ENCODE measurements at regions not wholly inside any gene's neighbourhood (a gene's known extent, or its start where the extent isn't known, plus 50 kb on each side); places are given as distances from the start of the nearest gene placed in this dataset.
"Not testable (repeated sequence)": the region's sequence is repeated elsewhere in the genome, so short reads cannot be mapped to it uniquely, and the experiment has no call there.

DNA sequence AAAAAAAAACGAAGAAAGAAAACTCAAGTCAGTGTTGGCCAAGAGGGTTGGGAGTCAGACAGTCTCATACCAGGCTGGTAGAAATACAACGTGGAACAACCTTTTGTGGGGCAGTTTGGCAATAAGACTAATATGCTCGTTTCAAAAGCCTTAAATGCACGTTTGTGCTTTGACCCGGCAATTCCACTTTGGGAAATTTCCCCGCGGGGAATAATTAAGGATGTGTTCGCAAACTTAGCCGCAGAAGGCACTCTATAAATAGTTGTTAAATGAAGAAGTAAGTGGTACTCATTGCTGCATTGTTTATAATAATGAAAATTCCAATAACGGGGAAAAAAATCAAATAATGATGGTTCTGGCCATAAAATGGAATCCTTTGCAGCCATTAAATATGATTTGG lies 664.8 kb upstream of the EEF2KMT start:
- TF ChIP-seq, protein P1, sequence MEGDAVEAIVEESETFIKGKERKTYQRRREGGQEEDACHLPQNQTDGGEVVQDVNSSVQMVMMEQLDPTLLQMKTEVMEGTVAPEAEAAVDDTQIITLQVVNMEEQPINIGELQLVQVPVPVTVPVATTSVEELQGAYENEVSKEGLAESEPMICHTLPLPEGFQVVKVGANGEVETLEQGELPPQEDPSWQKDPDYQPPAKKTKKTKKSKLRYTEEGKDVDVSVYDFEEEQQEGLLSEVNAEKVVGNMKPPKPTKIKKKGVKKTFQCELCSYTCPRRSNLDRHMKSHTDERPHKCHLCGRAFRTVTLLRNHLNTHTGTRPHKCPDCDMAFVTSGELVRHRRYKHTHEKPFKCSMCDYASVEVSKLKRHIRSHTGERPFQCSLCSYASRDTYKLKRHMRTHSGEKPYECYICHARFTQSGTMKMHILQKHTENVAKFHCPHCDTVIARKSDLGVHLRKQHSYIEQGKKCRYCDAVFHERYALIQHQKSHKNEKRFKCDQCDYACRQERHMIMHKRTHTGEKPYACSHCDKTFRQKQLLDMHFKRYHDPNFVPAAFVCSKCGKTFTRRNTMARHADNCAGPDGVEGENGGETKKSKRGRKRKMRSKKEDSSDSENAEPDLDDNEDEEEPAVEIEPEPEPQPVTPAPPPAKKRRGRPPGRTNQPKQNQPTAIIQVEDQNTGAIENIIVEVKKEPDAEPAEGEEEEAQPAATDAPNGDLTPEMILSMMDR (IDR thresholded peaks at IDR 0.05; ENCODE audit: insufficient read depth, low read length, missing control alignments): no peak
- POLR2A ChIA-PET: no interaction called here
- no peak for DNase-seq (ENCODE audit: low read depth, low spot score)
- CTCF ChIA-PET: no interaction called here
- H3K4me3 ChIP-seq (ENCODE audit: low read depth, low read length): no peak overlapping the region

DNA sequence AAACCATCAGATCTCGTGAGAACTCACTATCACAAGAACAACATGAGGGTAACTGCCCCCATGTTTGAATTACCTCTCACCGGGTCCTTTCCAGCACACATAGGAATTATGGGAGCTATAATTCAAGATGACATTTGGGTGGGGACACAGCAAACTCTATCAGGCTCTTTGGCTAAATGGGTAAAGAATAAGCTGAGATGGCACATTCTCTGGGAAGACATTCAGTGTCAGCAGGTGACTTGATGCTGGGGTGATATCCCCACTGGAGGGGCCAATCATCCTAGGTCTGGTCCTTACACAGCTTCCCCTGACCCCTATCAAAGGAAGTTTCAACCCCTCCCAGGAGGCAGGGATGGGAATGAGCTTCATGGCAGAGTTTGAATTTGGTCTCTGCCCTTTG lies 664.0 kb upstream of the EEF2KMT start:
- TF ChIP-seq, protein P1 (IDR thresholded peaks at IDR 0.05; ENCODE audit: insufficient read depth, low read length, missing control alignments): no peak
- DNase-seq (ENCODE audit: low read depth, low spot score): no peak
- H3K4me3 ChIP-seq (ENCODE audit: low read depth, low read length): no peak overlapping the region
- POLR2A ChIA-PET: no interaction called here
- CTCF ChIA-PET: no interaction called here

DNA sequence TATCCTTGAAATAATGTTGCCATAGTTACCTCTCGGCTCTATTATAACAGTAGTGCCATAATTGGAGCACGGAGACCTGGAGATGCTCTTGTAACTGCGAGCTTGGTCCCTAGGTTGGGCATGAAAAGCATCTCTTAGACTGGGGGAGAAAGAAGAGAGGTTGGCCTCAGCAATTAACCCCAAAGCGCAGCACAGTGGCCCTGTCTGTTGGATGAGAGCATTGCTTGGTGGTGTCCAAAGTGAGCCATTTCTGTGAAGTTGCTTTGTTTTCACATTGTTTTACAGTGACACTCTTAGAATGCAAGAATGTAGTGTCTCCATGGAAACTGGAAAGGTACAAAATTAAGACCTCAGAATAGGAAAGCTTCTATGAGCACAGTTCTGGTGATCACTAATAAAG lies 660.7 kb upstream of the EEF2KMT start:
- ChIA-PET CTCF (no interaction called here), POLR2A (no interaction called here)
- DNase-seq (ENCODE audit: low read depth, low spot score): no peak
- TF ChIP-seq, protein P1 (IDR thresholded peaks at IDR 0.05; ENCODE audit: insufficient read depth, low read length, missing control alignments): no peak
- no peak overlapping the region for H3K4me3 ChIP-seq (ENCODE audit: low read depth, low read length)

DNA sequence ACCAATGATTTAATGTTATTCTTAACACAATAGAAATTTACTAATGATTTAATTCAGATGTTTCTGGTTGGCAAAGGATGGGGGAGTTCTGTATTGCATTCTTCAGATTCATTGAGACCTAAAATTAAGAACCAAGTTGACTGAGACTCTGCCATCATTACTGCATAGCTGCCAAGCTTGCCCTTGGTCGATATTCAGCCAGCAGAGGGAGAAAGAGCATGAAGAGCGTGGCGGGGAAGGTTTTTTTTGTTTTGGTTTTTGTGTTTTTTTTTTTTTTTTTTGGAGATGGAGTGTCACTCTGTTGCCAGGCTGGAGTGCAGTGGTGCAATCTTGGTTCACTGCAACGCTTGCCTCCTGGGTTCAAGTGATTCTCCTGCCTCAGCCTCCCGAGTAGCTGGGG lies 659.4 kb upstream of the EEF2KMT start:
- no peak for DNase-seq (ENCODE audit: low read depth, low spot score)
- ChIA-PET POLR2A (no interaction called here), CTCF (no interaction called here)
- TF ChIP-seq, protein P1 (IDR thresholded peaks at IDR 0.05; ENCODE audit: insufficient read depth, low read length, missing control alignments): no peak
- no peak overlapping the region for H3K4me3 ChIP-seq (ENCODE audit: low read depth, low read length)

DNA sequence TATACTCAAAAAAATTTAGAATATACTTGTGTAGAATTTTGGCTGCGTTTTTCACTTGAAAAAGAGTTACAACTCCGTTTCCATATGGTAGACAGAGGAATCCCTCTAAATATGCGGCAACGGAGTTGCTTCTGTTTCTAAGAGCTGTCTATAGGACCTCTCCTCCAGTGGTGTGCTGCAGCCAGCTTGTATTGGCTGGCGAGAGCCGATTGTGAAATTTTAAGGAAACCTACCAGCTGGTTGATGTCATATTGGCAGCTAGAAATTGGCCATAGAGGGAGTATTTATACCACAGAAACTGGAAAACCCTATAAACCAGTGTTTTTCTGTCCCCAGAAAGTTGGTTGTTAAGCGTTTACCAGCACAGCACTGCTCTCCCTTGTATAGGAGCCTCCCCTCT lies 655.8 kb upstream of the EEF2KMT start:
- POLR2A ChIA-PET: no interaction called here

DNA sequence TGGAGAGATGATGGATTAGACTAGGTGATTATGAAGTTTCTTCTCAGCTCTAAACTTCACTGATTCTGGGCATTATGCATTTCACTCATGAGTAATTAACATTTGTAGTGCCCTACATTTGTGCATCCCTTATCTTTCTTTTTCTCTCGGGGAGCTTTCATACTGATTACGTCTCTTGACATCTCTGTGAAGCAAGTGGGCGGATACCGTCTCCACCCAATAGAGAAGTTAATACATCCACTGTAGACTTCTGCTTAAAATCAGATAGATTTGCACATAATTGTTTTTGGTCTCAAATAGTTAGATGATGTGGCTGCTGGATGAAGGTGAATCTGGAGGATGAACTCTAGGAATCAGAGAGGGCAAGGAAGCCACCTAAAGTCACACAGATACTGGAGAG lies 653.6 kb upstream of the EEF2KMT start:
- ChIA-PET POLR2A (no interaction called here), CTCF (no interaction called here)
- TF ChIP-seq, protein P1 (IDR thresholded peaks at IDR 0.05; ENCODE audit: insufficient read depth, low read length, missing control alignments): no peak
- no peak overlapping the region for H3K4me3 ChIP-seq (ENCODE audit: low read depth, low read length)
- no peak for DNase-seq (ENCODE audit: low read depth, low spot score)

More for the DNA sequence above, 655.8 kb upstream of the EEF2KMT start:
- CTCF ChIA-PET: no interaction called here
- DNase-seq (ENCODE audit: low read depth, low spot score): no peak
- no peak overlapping the region for H3K4me3 ChIP-seq (ENCODE audit: low read depth, low read length)
- TF ChIP-seq, protein P1 (IDR thresholded peaks at IDR 0.05; ENCODE audit: insufficient read depth, low read length, missing control alignments): no peak

DNA sequence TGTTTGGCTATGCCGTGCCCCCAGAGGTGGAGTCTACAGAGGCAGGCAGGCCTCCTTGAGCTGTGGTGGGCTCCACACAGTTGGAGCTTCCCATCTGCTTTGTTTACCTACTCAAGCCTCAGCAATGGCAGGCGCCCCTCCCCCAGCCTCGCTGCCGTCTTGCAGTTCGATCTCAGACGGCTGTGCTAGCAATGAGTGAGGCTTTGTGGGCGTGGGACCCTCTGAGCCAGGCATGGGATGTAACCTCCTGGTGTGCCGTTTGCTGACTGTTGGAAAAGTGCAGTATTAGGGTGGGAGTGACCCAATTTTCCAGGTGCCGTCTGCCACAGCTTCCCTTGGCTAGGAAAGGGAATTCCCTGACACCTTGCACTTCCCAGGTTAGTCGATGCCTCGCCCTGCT lies 652.8 kb upstream of the EEF2KMT start:
- POLR2A ChIA-PET: not testable (repeated sequence)

More for the DNA sequence above, 652.8 kb upstream of the EEF2KMT start:
- CTCF ChIA-PET; DNase-seq (ENCODE audit: low read depth, low spot score); H3K4me3 ChIP-seq (ENCODE audit: low read depth, low read length): not testable (repeated sequence)

Measured in AG04449 (cell line).